SU-DHL-6 (cell line): ENCODE measurements at regions not wholly inside any gene's neighbourhood (a gene's known extent, or its start where the extent isn't known, plus 50 kb on each side); places are given as distances from the start of the nearest gene placed in this dataset.

Experiments
- H2AFZ ChIP-seq: fragments of 200-600 bp; sonication (generic); 2 replicates; pipeline ENCODE4 v1.6.1; 2014; ENCODE audit warnings: low read depth, mild to moderate bottlenecking, moderate library complexity, mixed read lengths, antibody characterized with exemption, low read length; ENCODE audit not compliant: severe bottlenecking
- H3F3A ChIP-seq: fragments of 200-600 bp; shearing (Covaris generic); 2 replicates; pipeline ENCODE4 v1.6.0; 2016; ENCODE audit warnings: antibody characterized with exemption, mild to moderate bottlenecking; ENCODE audit not compliant: insufficient read depth
- H3K27ac ChIP-seq: fragments of 200-600 bp; sonication (generic); 2 replicates; pipeline ENCODE4 v1.5.1; 2016; ENCODE audit warnings: low read depth, mild to moderate bottlenecking, low read length, moderate library complexity, mixed read lengths
- H3K27me3 ChIP-seq: fragments of 200-600 bp; sonication (generic), shearing (Covaris generic); 2 replicates; pipeline ENCODE4 v1.6.0; 2014; ENCODE audit warnings: mild to moderate bottlenecking, low read length
- H3K36me3 ChIP-seq: fragments of 200-600 bp; sonication (generic); 2 replicates; pipeline ENCODE4 v1.6.1; 2014; ENCODE audit warnings: mild to moderate bottlenecking, low read length, mixed read lengths
- H3K4me2 ChIP-seq: fragments of 300-600, 200-600 bp; shearing (Covaris generic), sonication (generic); 2 replicates; pipeline ENCODE4 v1.6.0; 2014; ENCODE audit warnings: low read length, low read depth, mild to moderate bottlenecking; ENCODE audit not compliant: poor library complexity, severe bottlenecking
- H3K4me3 ChIP-seq: fragments of 200-600 bp; sonication (generic); 2 replicates; pipeline ENCODE4 v1.5.1; 2014; ENCODE audit warnings: antibody characterized with exemption, low read length, mild to moderate bottlenecking, mixed read lengths; ENCODE audit not compliant: insufficient read depth, poor library complexity, severe bottlenecking
- H3K79me2 ChIP-seq: fragments of 200-600 bp; sonication (generic); 2 replicates; pipeline ENCODE4 v1.6.1; 2014; ENCODE audit warnings: mild to moderate bottlenecking, low read length, moderate library complexity; ENCODE audit not compliant: insufficient read depth
- H3K9ac ChIP-seq: fragments of 200-600 bp; sonication (generic); 2 replicates; pipeline ENCODE4 v1.7.0; 2014; ENCODE audit warnings: mild to moderate bottlenecking, low read length
- H3K9me2 ChIP-seq: fragments of 200-600 bp; sonication (generic); replicated peaks from 2 replicates; pipeline ENCODE4 v1.6.1; 2014; ENCODE audit warnings: low read length; ENCODE audit not compliant: insufficient read depth
- H3K9me3 ChIP-seq: fragments of 200-600 bp; sonication (generic); 2 replicates; pipeline ENCODE4 v1.6.1; 2014; ENCODE audit warnings: low read length, mixed read lengths; ENCODE audit not compliant: insufficient read depth
- H4K20me1 ChIP-seq: fragments of 200-600 bp; sonication (generic); 2 replicates; pipeline ENCODE4 v1.6.1; 2014; ENCODE audit warnings: low read depth, mild to moderate bottlenecking, antibody characterized with exemption, low read length, moderate library complexity, mixed read lengths
- CTCF ChIP-seq: fragments of 200-600 bp; sonication (generic); IDR thresholded peaks from one replicate; pipeline ENCODE4 v1.5.1; 2017; ENCODE audit warnings: antibody characterized with exemption, mild to moderate bottlenecking, low read length, moderate library complexity; ENCODE audit not compliant: insufficient read depth, poor library complexity, severe bottlenecking
- EZH2phosphoT487 ChIP-seq: fragments of 200-600 bp; sonication (generic), shearing (Covaris generic); conservative IDR thresholded peaks from 2 replicates; pipeline ENCODE4 v1.6.1; 2018; ENCODE audit warnings: mild to moderate bottlenecking, antibody characterized with exemption, low read length, moderate library complexity, mixed read lengths

- Histone ChIP-seq H3K4me3 (no peak overlapping the region), H2AFZ (no peak overlapping the region), H3K9ac (no peak overlapping the region), H3K9me2 (no peaks in the 10 kb centered on the region), H3F3A (no peaks in the 10 kb centered on the region), H3K79me2 (no peaks in the 10 kb centered on the region), H3K27me3 (no peaks in the 10 kb centered on the region), H3K4me2 (no peak overlapping the region), H3K36me3 (no peaks in the 10 kb centered on the region), H3K27ac (no peak overlapping the region), H3K9me3 (no peaks in the 10 kb centered on the region), H4K20me1 (no peaks in the 10 kb centered on the region)
- no peak for TF ChIP-seq EZH2phosphoT487
- no peak for TF ChIP-seq CTCF
These were observed 1351.7 kb downstream of the MRPL39 start for GRCh38 chr21:24255591-24255990.

DNA sequence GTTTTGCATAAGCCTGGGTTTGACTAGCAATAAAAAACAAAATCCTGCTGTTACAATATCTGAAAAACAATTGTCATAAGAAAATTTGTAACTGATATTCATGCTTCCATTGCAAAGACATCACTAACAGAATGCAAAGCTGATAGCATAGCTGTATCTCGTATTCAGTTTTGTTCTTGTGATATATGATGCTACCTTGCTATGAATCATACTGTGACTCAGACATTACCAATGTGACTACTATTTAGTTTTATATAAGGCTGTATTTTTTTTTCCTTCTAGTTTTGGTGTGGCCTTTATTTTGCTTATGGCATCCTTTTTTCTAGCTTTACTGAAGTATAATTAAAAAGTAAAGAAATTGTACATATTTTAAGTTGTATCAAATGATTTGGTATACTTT lies 1381.8 kb downstream of the MRPL39 start:
- no peak overlapping the region for H3K27ac ChIP-seq
- no peak overlapping the region for H2AFZ ChIP-seq
- no peak for TF ChIP-seq CTCF
- TF ChIP-seq EZH2phosphoT487, result no peak
- no peaks in the 10 kb centered on the region for H3K36me3 ChIP-seq
- no peak overlapping the region for H3K4me2 ChIP-seq
- H3F3A ChIP-seq, result no peaks in the 10 kb centered on the region
- 0 out of 2 replicates have a peak, but pooled peaks cover 4% of the 10 kb centered on the region for H3K9me3 ChIP-seq
- H3K27me3 ChIP-seq, result no peaks in the 10 kb centered on the region
- no peak overlapping the region for H3K9ac ChIP-seq
- no peak overlapping the region for H3K4me3 ChIP-seq
- H3K9me2 ChIP-seq, result no peaks in the 10 kb centered on the region
- H4K20me1 ChIP-seq, result no peaks in the 10 kb centered on the region
- H3K79me2 ChIP-seq, result no peaks in the 10 kb centered on the region

DNA sequence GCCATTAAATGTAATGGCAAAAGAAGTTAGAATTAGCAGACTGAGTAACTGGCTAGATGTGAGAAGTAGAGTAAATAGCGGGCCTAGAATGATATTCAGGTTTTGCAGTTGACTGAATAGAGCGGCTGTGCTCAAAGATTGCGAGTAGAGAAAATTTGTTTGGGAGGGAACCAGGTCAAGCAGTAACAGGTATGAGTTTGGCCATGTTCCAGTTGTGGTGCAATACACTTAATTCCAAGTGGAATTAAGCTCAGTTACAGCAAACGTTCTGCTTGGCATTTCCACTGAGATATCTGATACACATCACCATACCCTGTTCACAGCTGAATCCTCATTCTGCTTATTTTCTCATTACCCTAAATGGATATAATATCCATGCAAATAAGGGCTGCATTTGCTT lies 1382.9 kb downstream of the MRPL39 start:
- Histone ChIP-seq H3K4me3 (no peak overlapping the region), H3K27ac (no peak overlapping the region), H3K79me2 (no peaks in the 10 kb centered on the region), H3K9ac (no peak overlapping the region), H3K4me2 (no peak overlapping the region), H3F3A (no peaks in the 10 kb centered on the region), H3K36me3 (no peaks in the 10 kb centered on the region), H3K9me3 (0 out of 2 replicates have a peak, but pooled peaks cover 4% of the 10 kb centered on the region), H3K9me2 (no peaks in the 10 kb centered on the region), H3K27me3 (no peaks in the 10 kb centered on the region), H2AFZ (no peak overlapping the region), H4K20me1 (no peaks in the 10 kb centered on the region)
- TF ChIP-seq CTCF, result no peak
- no peak for TF ChIP-seq EZH2phosphoT487

DNA sequence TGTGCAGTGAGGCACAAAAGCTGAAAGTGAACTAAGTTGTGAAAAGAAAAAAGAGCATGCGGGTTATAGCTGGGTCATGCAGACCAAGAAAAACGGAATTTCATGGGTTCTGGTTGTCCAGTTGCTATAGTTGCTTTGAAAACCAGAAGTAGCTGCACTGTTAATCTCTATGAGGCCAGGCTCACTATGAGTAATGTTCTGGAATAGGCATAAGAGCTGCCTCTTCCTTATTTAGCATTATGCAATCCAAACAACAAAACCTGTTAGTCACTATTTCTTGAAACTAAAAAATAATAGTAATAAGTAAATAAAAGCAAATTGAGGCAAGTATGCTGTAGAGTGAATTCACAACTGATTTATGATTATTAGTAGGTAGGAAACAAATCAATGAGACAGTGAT lies 1383.7 kb downstream of the MRPL39 start:
- H4K20me1 ChIP-seq, result no peaks in the 10 kb centered on the region
- H3F3A ChIP-seq, result no peaks in the 10 kb centered on the region
- no peak overlapping the region for H3K4me2 ChIP-seq
- 0 out of 2 replicates have a peak, but pooled peaks cover 3% of the 10 kb centered on the region for H3K9me3 ChIP-seq
- no peak overlapping the region for H3K4me3 ChIP-seq
- no peak overlapping the region for H2AFZ ChIP-seq
- H3K27ac ChIP-seq, result no peak overlapping the region
- no peaks in the 10 kb centered on the region for H3K36me3 ChIP-seq
- no peaks in the 10 kb centered on the region for H3K9me2 ChIP-seq
- TF ChIP-seq CTCF, result no peak
- TF ChIP-seq EZH2phosphoT487, result no peak
- H3K9ac ChIP-seq, result no peak overlapping the region
- no peaks in the 10 kb centered on the region for H3K27me3 ChIP-seq
- H3K79me2 ChIP-seq, result no peaks in the 10 kb centered on the region
